GOT3 (cell line): ENCODE measurements at regions not wholly inside any gene's neighbourhood (a gene's known extent, or its start where the extent isn't known, plus 50 kb on each side); places are given as distances from the start of the nearest gene placed in this dataset.

Source experiments
- DNase-seq: peaks from one replicate; lab custom pipeline; 2025; ENCODE audit warnings: mixed read lengths; lab: John Stamatoyannopoulos, UW

- no peak for DNase-seq
Measured at GRCh38 chr7:25361387-25361786, 133.1 kb upstream of the NPVF start.

DNA sequence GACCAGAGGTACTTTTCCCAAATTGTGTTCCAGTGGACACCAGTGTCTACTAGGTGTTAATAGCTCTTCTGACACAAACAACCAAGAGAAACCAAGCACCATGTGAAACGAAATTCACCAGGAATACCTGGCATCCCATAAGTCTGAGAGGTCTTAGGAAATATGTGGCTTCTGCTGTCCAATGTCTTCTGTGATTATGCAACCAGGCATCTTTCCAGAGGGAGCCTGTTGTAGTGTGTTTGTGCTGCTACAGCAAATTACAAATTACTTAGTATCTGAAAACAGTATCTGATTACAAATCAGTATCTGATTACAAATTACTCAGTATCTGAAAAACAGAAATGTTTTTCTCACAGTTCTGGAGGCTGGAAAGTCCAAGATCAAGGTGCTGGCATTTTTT is 133.6 kb upstream of the NPVF start:
- DNase-seq: no peak

DNA sequence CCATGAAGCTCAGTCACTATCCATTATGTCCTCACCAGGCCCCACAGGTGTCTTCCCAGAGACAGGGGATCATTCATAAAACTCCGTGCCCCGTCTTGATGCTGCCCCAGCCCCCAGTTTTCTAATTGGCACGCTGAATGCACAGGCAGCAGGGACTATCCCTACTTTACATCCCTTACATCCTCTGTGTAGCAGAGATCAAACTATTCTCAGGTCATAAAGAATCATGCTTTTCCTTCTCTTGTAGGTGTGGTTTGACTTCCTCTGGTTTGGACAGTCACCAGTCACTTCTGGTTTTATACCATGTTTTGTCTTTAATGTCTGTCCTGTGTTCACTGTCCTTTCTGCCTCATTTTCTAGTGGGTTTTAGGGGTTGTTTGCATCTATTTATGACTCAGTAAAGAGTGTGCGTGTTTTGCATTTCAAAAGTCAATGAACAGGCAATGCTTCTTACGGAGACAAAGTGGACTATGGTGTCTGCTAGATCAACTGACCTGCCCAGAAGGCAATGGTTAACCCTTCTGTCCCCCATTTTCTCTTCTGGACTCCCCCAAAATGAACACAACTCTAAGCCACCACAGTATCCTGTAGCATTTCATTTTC is 140.4 kb upstream of the NPVF start:
- no peak for DNase-seq

GRCh38 chr7:25369786-25370185 is 141.5 kb upstream of the NPVF start:
- no peak for DNase-seq

DNA sequence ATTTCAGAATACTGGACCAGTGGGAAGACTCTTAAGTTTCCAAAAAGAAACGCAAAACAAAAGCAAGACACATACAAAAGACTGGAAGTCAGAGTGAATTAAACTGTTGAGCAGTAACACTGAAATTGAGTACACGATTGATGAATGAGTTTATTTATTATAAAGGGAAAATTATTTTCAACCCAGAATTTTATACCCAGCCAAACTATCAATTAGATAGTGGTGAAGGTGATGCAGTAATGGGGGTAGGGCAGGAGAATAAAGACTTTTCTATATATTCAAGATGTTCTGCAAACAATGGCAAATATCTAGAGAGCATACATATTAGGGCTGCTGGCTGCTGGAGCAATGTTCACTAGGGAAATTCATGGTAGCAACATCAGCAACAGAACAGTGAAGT is 143.7 kb upstream of the NPVF start:
- no peak for DNase-seq

- no peak for DNase-seq
Measured at GRCh38 chr7:25375805-25376600, 147.7 kb upstream of the NPVF start.

GRCh38 chr7:25379351-25380300 is 151.3 kb upstream of the NPVF start:
- DNase-seq: no peak

GRCh38 chr7:25381818-25382589 is 153.7 kb upstream of the NPVF start:
- DNase-seq: no peak

- DNase-seq: no peak
Measured at GRCh38 chr7:25382869-25383268, 154.6 kb upstream of the NPVF start.

DNA sequence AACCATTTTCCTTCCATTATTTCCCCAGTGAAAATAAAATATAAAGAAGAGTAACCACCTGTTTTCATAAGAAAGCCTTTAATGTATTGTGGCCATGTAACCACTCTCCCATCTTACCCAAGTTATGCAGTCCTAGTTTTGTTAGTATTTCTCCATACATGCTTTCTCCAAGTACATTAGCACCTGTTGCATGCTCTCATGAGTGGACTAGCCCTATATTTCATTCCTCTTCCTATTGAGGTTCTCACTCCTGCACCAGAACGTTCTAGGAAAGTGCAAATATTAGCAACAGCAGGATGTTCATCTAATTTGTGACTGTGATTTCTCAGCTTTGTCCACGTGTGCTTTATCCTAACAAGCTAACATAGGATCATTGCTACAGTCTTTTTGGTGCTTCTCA is 155.1 kb upstream of the NPVF start:
- no peak for DNase-seq

DNA sequence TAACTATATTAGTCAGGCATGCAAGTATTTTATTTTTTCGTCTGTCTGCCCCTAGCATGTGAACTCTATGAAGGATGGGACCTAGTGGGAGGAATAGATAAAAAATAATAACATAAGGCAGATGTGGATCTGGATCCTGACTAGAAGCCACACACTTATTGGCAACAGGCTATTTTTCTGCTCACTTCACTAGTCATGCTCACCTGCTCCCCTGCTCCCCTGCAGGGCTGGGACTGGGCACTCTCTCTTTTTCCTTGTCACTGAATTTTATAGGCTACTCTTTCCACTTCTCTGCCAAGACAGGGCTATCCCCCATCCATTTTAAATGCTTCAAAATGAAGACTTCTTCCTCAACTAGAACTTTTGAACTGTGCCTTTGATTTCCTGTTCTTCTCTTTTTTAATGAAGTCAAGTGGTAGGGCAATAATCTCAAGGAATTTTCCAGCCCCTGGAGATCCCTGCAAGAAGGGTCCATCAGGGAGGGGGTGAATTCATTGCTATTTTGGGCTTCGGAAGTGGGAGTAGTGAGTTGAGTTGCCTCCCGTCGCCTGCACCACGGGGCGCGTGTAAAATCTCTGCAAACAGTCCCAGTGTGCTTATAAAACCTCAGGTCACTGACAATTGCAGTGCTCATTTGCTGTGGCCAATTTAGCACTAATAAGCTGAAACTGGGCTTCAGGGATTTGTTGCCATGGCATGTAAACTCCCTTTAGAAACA is 156.7 kb upstream of the NPVF start:
- no peak for DNase-seq

- DNase-seq: no peak
Measured at GRCh38 chr7:25385506-25386136, 157.3 kb upstream of the NPVF start.

DNA sequence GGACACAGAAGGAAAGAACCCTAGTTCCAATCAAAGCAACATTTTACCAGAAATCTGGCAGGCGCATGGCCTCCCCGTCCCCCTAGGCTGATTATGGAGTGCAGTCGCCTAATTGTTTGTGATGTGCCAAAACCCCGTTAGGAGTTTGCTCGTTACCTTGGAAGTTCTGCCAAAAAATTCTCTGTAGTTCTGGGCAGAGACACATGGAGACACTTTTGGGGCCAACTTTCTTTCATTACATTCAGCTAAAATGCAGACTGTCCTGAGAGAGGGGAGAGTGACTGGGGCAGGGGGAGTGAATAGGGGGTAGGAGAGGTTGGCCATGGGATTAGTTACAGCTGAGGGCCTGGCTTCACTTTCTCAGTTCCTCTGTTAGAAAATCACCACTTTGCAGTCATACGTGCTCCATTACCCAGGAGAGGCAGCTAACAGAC is 158.0 kb upstream of the NPVF start:
- DNase-seq: no peak

DNA sequence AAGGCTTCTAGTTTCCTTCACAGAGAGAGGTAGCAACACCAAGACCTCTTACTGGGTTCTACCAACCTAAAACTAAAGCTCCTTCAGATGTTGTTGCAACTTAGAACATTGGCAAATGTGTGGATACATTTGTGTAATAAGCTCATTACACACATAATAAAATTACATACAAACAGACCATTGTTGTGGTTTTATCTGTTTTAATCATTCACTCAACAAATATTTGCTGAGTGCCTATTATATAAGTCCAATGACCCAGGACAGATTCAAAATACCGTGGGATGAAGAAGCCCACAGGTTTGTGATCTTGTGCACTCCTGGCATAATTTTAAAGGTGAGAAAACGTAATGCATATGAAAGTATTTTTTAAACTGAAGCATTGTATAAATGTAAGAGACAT is 160.4 kb upstream of the NPVF start:
- no peak for DNase-seq

GRCh38 chr7:25389489-25390106 is 161.3 kb upstream of the NPVF start:
- DNase-seq: no peak

GRCh38 chr7:25391295-25391861 is 163.1 kb upstream of the NPVF start:
- no peak for DNase-seq

GRCh38 chr7:25391961-25392587 is 163.8 kb upstream of the NPVF start:
- no peak for DNase-seq

DNA sequence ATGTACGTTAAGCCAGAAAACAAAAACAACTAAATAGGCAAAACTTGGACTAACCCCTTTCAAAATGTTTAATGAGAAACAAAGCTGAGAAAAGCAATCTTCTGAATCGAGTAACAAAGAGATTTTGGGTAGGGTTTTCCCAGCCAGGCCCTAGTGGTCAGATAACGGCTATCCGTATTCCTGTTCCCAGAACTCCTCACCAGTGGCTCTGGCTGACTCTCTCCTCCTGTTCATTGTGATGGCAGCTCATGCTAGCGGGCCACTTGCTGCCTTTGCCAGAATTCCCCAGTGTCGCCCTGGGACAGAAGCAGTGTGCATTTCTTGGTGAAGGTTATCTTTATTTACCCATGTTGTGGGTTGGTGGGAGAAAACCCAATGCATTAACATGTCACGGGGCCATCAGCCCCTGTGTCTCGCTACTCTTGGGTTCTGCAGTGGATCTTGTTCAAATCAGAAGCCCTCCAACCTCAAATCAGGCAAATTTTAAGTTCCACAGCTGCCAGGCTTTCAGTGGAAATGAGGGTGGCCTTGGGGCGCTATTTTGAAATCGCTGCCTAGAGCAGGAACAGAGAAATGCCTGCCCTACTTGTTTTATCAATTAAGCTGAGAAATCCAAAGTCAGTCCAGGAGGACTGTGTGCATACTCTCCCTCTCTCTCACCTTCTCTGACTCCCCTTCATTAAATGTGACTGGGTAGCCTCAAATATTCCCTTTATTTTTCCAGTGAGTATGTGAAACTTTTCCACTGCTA is 164.5 kb upstream of the NPVF start:
- no peak for DNase-seq

DNA sequence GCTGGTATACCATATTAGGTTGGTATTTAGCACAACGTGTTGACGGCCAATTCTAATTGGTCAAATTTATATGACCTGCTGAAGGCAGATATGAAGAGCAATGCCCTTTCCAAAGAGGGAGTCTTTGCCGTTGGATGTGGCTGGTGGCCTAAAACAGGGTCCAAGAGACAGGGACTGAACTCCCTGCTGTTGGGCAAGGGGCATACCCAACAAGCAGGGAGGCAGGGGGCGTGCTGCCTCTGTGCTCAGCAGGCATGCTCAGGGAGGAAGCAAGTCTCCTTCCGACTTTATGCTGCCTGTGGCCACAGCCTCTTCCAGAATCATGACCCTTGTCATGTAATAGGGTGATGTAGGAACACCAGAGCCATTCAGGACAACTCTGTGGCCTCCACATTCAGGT is 167.7 kb upstream of the NPVF start:
- no peak for DNase-seq
